ENCODE measurements at regions not wholly inside any gene's neighbourhood (a gene's known extent, or its start where the extent isn't known, plus 50 kb on each side); places are given as distances from the start of the nearest gene placed in this dataset.

DNA sequence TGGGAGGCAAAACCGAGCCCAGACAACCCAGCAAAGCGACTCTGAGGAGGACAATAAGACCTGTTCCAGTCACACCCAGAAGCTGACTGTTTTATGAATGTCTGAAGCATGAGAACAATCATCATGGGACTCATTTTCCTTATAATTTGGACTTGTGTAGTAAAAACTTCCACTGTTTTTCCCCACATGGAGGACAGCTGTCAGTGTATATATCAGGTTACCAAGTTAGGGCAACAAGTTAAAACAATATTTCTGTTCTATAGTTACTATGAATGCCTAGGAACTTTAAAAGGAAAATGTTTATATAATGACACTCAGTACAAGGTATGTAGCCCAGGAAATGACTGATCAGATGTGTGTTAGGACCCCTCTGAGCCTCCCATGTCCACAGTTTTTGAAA, 528.2 kb upstream of the TSPY4 start:
- TF ChIP-seq CTCF (IDR thresholded peaks at IDR 0.05) (no peak), POLR2A (IDR thresholded peaks at IDR 0.05) (no peak)

Measured in breast epithelium (tissue), 3 donors.